Keratinocyte (primary cell): ENCODE measurements at regions not wholly inside any gene's neighbourhood (a gene's known extent, or its start where the extent isn't known, plus 50 kb on each side); places are given as distances from the start of the nearest gene placed in this dataset.

Experiments
- EZH2 ChIP-seq: IDR thresholded peaks from one replicate; pipeline ENCODE4 v1.6.1; 2012; ENCODE audit warnings: inconsistent platforms, mild to moderate bottlenecking, low read length, moderate library complexity
- TF ChIP-seq, protein P1 (sequence below), 3 experiments: IDR thresholded peaks in 1 of 3; conservative IDR thresholded peaks in 1 of 3; optimal IDR thresholded peaks in 1 of 3; 2 replicates in 2 of 3; 3 replicates in 1 of 3; pipeline versions ENCODE3 to v1.5.1; 2011; ENCODE audit warnings: low read length in 3 of 3, mild to moderate bottlenecking in 3 of 3, moderate library complexity in 2 of 3, control low read depth in 1 of 3, inconsistent platforms in 1 of 3; ENCODE audit not compliant: insufficient read depth in 2 of 3; ENCODE audit errors: extremely low read depth in 1 of 3

DNA sequence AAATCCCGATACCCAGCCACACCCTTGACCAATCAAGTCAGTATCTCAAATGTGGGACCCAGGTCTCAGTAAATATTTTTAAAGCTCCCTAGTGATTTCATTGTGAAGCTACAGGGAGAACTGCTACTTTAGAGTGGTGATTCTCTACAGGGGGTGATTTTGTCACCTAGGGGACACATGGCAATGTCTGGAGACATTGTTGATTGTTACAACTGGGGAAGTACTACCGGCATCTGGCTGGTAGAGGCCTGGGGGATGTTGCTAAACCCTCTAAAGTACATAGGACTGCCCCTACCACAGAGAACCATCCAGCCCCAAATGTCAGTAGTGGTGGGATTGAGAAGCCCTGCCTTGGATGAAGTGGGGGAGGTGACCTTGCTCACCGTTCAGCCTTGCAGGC is 152.9 kb downstream of the RPS24 start:
- TF ChIP-seq, protein P1, sequence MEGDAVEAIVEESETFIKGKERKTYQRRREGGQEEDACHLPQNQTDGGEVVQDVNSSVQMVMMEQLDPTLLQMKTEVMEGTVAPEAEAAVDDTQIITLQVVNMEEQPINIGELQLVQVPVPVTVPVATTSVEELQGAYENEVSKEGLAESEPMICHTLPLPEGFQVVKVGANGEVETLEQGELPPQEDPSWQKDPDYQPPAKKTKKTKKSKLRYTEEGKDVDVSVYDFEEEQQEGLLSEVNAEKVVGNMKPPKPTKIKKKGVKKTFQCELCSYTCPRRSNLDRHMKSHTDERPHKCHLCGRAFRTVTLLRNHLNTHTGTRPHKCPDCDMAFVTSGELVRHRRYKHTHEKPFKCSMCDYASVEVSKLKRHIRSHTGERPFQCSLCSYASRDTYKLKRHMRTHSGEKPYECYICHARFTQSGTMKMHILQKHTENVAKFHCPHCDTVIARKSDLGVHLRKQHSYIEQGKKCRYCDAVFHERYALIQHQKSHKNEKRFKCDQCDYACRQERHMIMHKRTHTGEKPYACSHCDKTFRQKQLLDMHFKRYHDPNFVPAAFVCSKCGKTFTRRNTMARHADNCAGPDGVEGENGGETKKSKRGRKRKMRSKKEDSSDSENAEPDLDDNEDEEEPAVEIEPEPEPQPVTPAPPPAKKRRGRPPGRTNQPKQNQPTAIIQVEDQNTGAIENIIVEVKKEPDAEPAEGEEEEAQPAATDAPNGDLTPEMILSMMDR (optimal IDR thresholded peaks at IDR 0.05 in 1 of 3, IDR thresholded peaks at IDR 0.05 in 1 of 3, conservative IDR thresholded peaks at IDR 0.05 in 1 of 3; ENCODE audit: extremely low read depth in 1 of 3, insufficient read depth in 2 of 3, low read length in 3 of 3), result no peak
- no peak for TF ChIP-seq EZH2
